ENCODE measurements at regions not wholly inside any gene's neighbourhood (a gene's known extent, or its start where the extent isn't known, plus 50 kb on each side); places are given as distances from the start of the nearest gene placed in this dataset.

GRCh38 chr2:176848844-176849243 is 363.8 kb upstream of the HNRNPA3 start:
- TF ChIP-seq CTCF (CRISPR knock-in tag; IDR thresholded peaks at IDR 0.05) (no peak), SIN3A (IDR thresholded peaks at IDR 0.05; ENCODE audit: borderline replicate concordance, low read depth, low read length) (no peak), ZNF605 (CRISPR knock-in tag; IDR thresholded peaks at IDR 0.05) (no peak), NR2F2 (IDR thresholded peaks at IDR 0.05; ENCODE audit: borderline replicate concordance, low read depth) (no peak), U2AF1 (optimal IDR thresholded peaks at IDR 0.05; ENCODE audit: low read depth, low read length) (no peak), EP300 (IDR thresholded peaks at IDR 0.05; ENCODE audit: low read depth in 2 of 2, low read length in 2 of 2) (no peak), EP300 (CRISPR knock-in tag; IDR thresholded peaks at IDR 0.05; ENCODE audit: borderline replicate concordance) (no peak), PBX3 (CRISPR knock-in tag; IDR thresholded peaks at IDR 0.05; ENCODE audit: borderline replicate concordance) (no peak)

Data from HepG2 (cell line).